ENCODE measurements at regions not wholly inside any gene's neighbourhood (a gene's known extent, or its start where the extent isn't known, plus 50 kb on each side); places are given as distances from the start of the nearest gene placed in this dataset.
"Not testable (repeated sequence)": the region's sequence is repeated elsewhere in the genome, so short reads cannot be mapped to it uniquely, and the experiment has no call there.

DNA sequence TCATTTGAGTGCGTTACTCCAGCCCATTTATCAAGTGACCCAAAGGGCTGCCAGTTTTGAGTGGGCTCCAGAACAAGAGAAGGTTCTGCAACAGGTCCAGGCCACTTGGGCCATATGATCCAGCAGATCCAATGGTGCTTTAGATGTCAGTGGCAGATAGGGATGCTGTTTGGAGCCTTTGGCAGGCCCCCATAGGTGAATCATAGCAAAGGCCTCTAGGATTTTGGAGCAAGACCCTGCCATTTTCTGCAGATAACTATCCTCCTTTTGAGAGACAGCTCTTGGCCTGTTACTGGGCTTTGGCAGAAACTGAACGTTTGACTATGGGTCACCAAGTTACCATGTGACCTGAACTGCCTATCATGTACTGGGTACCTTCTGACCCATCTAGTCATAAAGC lies 358.8 kb upstream of the SEMA3C start:
- DNase-seq: no peak

DNA sequence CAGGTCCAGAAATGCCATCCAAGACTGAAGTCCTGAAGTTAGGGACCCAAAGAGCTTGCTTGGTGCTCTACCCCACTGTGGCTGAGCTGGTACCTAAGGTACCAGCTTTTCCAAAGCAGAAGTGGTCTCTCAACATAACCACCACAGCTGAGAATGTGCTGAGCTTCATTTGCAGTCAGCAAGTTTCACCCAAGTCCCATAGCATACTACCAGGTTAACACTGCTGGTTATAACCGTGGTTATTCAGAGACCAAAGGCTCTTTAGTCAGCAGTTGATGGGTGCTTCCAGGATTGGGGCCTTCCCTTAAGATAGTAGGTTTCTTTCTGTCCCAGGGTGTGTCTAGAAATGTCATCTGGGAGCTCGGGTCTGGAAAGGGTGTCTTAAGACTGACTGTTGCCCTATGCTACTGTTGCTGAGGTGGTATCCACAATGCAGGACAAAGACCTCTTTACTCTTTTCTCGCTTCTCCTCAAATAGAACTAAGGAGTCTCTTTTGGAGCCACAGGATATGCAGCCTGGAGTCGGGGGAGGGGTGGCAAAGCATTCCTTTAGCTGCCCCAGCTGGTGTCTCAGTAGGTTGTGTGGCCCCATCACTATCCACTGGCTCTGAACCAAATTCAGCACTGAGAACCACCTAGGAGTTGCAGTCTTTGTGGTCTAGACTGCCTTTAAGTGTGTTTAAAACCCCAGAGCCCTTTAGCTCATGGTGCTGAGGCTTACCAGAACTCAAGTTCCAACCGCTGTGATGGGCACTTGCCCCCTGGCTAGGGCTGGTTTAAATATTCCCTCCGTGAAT lies 354.9 kb upstream of the SEMA3C start:
- no peak for DNase-seq

DNA sequence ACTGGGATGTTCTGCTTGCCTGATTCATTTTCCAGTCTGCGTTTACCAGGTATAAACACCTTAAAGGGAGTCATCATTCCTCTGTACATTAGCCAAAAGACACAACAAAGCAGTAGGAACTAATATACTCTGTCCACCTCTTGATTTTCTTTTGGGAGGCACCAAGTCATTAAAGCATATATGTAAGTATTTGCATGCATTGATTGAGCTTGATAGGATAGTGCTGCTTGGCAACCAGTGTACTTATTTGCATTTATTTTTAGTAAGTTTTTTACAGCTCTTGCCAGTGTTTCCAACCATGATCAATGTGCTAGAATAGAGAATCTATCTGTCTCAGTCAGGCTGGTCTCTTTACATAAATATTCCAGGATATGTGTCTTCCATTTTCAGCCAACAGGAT lies 353.3 kb upstream of the SEMA3C start:
- DNase-seq: no peak

DNA sequence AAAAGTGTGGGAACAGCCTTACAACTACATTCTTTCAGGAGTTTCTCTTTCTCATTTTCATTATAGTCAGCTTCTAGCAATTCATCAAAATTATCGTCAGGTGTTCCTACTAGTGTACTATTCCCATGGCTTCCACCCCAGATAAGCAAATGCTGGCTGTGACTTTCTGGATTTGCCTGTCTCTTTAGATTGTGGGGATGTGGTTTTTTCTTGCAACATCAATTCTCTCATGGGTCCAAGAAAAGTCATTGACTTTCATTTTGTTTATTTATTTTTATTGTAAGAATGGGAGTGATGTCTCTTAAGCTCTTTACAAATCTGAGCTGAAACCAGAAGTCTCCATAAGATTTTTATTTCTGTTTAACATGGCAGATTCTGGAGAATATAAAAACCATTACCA lies 349.7 kb upstream of the SEMA3C start:
- DNase-seq: no peak

DNA sequence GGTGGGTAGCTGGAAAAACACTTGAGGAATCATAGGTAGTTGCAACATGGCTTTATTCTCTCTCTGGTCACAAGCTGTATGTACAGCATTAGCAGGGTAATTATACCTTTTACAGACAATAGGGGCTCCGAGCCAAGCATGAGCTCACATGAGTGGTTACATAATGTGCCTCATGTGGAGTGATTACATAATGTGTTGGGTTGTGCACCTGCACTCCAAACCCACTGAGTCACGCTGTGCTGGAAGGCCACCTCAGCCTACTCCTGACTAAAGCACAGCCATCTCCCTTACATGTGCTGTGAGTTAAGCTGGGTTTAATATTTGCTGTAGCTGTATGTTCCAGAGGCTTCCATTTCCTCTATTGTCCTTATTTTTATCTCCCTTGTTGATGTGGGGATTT lies 348.7 kb upstream of the SEMA3C start:
- DNase-seq: no peak

DNA sequence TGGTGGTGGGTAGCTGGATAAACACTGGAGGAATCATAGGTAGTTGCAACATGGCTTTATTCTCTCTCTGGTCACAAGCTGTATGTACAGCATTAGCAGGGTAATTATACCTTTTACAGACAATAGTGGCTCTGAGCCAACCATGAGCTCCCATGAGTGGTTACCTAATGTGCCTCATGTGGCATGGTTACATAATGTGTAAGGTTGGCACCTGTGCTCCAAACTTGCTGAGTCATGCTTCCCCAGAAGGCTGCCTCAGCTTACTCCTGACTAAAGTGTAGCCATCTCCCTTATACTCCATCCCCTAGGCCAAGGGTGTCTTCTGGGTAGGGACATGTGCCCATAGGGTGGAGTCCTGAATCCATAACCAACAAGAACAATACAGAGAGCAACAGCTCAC lies 345.3 kb upstream of the SEMA3C start:
- no peak for DNase-seq

DNA sequence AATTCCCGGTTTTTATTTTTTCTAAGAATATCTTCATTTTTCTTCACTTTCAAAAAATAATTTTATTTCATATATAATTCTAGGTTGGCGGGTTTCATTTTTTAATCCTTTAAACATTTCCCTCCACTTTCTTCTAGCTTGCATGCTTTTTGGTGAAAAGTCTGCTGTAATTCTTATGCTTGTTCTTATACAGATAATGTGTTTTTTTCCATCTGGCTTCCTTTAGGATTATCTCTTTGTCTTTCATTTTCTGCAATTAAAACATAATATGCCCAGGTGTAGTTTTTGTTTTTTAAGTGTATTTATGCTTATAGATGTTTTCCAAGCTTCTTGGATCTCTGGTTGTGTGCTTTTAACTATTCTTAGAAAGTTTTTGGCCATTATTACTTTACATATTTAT lies 341.3 kb upstream of the SEMA3C start:
- no peak for DNase-seq

DNA sequence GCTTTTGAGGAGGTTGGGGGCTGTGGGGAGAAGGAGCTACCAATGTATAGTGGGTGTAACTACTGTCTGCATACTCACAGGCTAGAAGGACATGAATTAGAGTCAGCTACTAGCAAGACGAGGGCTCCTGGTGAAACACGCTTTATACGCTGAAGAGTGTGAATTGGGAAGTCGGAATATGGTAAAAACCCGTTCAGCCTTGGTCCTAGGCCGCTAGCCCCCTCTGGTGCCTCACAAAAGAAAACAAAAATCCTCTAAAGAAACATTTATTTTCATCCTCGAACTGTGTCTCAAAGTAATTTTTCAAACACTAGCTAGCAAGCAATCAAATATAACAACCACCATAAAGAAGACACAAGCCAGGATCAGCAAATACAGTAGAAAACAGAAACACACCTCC lies 338.1 kb upstream of the SEMA3C start:
- peak; percentile 6 to 29 for DNase-seq

DNA sequence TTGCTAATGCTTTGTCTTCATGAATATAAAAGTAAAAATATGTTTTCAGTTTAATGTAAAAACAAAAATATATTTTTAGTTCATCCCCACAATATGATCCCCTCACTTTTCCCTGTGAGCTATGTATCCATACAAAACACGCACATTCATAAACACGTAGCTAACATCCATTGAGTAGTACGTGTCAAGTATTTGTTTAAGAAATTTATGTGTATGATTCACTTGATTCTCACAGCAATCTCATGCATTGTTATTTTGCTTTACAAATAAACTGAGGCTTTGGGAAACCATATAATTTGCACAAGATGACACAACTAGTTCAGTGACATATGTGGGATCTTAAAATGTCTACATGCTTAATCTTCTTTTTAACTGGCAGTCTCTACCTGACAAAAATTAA lies 329.6 kb upstream of the SEMA3C start:
- no peak for DNase-seq

DNA sequence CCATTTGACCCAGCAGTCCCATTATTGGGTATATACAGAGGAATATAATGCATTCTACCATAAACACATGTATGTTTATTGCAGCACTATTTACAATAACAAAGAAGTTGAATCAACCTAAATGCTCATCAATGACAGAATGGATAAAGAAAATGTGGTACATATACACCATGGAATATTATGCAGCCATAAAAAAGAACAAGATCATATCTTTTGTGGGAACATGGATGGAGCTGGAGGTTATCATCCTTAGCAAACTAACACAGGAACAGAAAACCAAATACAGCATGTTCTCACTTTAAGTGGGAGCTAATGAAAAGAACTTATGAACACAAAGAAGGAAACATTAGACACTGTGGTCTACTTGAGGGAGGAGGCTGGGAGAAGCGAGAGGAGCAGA lies 328.5 kb upstream of the SEMA3C start:
- not testable (repeated sequence) for DNase-seq

DNA sequence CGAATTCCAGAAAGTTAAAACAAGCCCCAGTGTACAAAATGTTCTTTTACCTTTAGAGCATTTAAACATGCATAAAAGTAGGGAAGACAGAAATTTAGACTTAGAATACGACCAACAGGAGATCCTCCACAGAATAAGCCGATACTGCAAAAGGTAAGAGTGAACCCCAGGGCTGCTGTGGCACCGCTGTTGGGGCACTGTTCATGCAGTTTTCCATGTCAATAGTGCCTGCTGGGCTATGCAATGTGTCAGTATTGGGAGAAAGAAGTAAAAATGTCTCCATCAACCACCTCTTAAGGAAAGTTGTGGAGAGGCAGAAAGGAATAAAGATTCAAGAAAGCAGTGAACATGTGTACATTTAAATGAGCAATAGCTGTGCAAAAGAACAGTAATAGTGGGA lies 326.5 kb upstream of the SEMA3C start:
- no peak for DNase-seq

DNA sequence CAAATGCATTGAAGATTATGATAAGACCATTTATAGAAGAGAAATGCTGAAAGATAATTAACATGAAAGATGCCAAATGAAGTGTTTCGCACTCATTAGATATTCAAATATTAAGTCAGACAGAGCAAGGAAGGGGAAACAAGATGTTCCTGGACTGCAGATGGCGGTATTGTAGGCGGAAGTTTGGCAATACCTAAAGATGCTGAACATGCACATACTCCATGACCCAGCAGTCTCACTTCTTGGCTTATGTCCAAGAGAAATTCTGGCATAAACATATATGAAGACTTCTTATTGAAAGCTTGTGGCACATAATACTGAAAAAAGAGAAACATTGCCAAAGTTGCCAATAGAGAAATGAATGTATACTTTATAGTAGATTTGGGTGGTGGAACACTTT lies 325.4 kb upstream of the SEMA3C start:
- DNase-seq: peak; percentile 21 to 47

DNA sequence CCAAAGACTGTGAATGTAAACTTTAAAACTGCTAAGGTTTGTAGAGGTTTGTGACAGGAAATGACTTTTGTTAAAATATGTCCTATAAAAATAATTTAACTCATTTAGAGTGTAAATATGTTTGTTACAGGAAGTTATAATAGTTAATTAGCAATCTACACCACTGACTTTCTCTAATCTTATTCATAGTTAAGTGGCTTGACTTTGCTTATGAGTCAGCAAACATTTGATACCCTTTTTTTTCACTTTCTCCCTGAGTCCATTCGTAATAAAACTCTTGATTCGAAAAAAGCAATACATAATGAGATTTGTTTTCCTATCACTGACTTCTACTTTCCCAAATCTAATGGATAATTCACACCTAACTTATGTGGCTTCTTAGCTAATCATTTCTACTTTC lies 317.7 kb upstream of the SEMA3C start:
- DNase-seq: no peak

DNA sequence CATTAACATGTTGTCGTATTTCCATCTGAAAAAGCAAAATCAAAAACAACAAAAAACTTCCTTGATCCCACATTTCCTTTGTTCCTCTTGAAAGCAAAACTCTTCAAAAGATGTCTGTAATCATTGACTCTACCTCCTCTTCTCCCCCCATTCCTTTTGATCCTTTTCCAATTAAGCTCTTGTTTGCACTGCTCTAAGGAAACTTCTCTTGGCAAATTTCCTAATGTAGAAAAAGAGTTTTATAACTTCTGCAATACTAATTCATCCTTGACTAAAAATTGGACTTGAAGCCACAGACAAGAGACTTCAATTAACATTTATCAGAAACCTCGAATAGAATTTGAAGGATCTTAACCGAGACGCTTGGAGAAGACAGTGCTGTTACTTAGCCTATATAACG lies 317.1 kb upstream of the SEMA3C start:
- no peak for DNase-seq

DNA sequence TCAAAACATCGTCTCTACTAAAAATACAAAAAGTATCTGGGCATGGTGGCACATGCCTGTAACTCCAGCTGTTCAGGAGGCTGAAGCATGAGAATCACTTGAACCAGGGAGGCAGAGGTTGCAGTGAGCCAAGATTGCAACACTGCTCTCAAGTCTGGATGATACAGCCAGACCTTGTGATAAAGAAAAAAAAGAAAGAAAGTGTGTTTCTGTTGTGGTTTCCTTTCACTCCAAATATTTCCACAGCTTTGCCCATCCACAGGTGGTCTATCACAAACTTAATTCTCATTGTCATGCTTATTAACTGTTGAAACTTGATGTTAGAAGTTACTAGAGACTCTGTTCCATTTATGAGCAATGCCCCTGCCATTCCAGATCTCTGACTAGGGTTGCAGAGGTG lies 316.0 kb upstream of the SEMA3C start:
- no peak for DNase-seq

DNA sequence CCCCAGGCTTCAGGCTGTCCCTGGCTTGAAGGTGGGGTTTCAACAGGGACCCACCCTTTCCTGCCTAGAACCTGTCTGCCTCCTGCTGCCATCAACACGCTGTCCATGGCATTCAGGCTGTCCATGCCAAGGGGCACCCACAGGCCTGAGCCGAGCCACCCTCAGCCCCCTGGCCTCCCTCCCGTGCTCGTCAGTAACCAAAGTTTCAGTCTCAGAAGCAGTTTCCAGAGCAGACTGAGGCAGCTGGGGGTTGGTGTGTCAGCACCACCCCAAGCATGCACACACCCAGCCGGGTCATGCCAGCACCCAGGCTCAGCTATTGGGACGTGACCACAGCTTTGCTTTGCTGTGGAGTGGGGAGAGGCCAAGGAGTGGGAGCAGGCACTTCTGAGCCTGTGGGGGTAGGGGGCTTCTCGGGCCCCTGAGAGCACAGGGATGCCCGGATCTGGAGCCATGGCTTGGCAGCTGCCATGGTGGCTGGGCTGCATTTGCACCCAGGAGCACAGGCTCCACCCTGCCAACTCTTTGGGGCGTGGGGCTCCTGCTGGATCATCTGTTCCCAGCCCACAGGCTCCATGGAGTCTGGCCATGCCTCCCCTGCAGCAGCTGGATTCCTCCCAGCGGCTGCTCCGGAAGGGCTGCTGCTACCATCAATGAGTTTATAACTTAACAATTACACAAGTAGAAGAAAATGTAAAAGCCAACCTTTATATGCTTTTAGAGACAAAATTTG lies 314.5 kb upstream of the SEMA3C start:
- DNase-seq: no peak

DNA sequence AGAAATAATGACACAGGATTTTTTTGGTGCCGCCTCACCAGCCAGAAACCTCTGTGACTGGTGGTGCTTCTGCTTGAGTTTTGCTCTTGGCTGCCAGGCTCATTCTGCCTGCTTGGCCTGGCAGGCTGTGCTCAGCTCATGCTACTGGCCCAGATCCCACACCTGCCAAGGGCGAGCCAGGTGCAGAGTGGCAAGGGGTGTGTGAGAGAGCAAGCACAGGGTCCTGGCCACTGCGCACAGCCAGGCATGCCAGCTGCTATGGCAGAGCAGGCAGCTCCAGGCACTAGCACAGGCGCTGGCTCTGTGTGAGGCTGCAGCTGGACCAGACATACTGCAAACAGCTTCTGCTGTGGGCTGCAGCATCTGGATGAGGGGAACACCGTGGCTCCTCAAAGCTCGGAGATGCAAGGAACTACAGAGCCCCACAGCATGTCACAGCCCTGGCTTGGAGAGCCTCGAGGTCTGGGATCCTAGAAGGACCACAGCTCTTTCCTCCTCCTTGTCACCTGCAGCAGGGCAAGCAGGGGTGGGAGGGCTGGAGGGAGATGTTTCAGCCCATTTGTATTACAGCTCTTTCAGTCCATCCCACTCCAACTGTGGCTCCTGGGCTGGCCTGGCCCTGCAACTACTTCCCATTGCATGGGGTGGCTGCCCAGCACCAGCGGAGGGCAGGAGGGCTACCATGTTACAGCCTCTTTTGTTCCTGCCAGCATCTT lies 313.4 kb upstream of the SEMA3C start:
- no peak for DNase-seq

DNA sequence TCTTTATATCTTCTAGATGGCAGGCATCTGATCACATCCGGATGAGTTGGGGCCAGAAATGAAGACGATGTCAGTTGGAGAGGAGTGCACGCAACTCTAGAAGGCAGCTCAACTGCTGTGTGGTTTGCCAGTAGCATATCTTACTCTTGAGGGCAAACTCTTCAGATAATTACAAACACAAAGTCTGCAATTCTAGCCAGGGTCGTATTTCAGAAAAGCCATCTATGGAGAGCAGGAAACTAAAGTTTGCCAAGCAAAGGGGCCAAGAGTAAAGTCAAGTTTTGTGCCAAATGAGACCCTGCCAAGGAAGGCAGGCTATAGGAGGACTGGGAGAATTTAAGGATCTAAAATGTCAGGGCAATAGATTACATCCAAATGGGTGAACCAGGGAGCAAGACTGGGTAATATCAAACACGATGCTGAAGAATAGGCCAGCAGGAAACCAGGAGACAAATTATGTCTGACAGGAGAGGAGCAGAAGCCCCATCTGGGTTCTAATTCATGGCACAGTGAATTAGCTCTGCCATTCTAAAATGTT lies 312.5 kb upstream of the SEMA3C start:
- DNase-seq: no peak

DNA sequence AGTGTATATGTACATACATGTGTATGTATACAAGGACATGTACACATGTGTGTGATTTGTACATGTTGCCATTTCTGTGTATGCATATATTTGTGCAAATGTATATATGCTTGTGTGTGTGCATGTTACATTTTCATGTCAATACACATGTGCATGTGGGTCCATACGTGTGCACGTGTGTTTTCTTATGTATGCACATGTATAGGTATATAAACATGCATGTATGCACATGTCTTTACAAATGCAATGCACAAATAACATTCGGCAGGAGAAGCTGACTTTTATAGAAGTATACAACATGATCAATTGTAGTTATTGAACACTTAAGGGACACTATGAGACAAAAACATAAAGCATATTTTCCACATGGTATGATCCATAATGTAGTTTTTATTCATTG lies 307.4 kb upstream of the SEMA3C start:
- DNase-seq: no peak

DNA sequence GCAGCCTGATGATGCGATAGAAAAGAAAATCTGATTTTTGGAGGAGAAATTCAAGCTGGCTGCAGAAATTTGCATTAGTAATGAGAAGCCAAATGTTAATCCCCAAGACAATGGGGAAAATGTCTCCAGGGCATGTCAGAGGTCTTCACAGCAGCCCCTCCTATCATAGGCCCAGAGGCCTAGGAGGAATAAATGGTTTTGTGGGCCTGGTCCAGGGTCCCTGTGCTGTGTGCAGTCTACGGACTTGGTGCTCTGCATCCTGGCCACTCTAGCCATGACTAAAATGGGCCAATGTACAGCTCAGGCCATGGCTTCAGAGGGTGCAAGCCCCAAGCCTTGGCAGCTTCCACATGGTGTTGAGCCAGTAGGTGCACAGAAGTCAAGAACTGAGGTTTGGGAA lies 303.8 kb upstream of the SEMA3C start:
- not testable (repeated sequence) for DNase-seq

DNA sequence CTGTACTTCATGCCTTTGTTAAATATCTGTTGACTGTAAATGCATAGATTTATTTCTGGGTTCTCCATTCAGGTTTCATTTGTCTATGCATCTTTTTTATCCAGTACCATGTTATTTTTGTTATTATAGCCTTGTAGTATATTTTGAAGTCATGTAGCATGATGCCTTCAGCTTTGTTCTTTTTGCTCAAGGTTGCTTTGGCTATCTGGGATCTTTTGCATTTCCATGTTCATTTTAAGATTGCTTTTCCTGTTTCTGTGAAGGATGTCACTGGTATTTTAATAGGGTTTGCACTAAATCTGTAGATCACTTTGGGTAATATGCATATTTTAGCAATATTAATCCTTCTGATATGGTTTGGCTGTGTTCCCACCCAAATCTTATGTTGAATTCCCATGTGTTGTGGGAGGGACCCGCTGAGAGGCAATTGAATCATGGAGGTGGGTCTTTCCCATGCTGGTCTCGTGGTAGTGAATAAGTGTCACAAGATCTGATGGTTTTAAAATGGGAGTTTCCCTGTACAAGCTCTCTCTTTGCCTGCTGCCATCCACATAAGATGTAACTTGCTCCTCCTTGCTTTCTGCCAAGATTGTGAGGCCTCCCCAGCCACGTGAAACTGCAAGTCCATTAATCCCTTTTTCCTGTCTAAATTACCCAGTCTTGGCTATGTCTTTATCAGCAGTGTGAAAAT lies 302.8 kb upstream of the SEMA3C start:
- DNase-seq: no peak

DNA sequence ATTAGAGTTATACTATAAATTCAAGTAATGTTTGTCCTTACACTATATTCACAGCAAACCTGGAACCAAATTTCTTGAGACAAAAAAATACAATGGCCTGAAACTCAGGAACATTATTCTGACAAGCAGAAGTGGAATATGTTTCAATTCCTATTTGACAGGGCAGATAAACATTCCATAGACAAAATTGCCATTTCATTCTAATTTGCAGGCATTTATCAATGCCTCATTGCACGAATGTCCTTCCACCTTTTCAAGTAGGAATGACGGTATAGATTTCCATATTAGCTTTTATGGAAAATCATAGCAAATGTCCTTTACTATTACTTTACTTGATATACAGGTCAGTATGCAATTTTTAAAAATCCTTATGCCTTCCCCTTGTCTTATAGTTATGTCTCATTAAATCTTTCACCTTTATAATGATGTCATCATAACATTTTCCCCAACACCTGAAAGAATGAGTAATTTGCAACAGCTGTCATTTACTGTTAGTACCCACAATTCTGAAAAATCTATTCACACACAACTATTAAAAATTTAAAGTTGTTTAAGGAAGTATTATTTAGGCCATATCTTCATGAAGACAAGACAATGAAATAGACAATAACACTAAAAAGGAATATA lies 299.7 kb upstream of the SEMA3C start:
- DNase-seq: no peak

Data from inflammatory macrophage (primary cell).